Trophoblast cell (in vitro differentiated cells and primary cell): ENCODE measurements at regions not wholly inside any gene's neighbourhood (a gene's known extent, or its start where the extent isn't known, plus 50 kb on each side); places are given as distances from the start of the nearest gene placed in this dataset.
A peak's percentile ranks its signal among the peaks of the same experiment; 100 is the strongest.

Experiments
- DNase-seq, 2 donors: peaks; one replicate each; pipeline ENCODE4 v3.0.0-alpha.2; 2016
- H2AFZ ChIP-seq: 2 replicates; pipeline ENCODE4 v1.6.1; 2013; ENCODE audit warnings: low read length, moderate library complexity, mild to moderate bottlenecking; ENCODE audit not compliant: insufficient read depth, poor library complexity
- H2AK5ac ChIP-seq: 2 replicates; pipeline ENCODE4 v1.6.1; 2013; ENCODE audit warnings: mild to moderate bottlenecking, low read length
- H2BK120ac ChIP-seq: 2 replicates; pipeline ENCODE4 v1.6.1; 2013; ENCODE audit warnings: low read length, mild to moderate bottlenecking, moderate library complexity; ENCODE audit not compliant: insufficient read depth, poor library complexity
- H2BK12ac ChIP-seq: 2 replicates; pipeline ENCODE4 v1.6.1; 2013; ENCODE audit warnings: mild to moderate bottlenecking, low read length, moderate library complexity
- H2BK5ac ChIP-seq: 2 replicates; pipeline ENCODE4 v1.6.1; 2013; ENCODE audit warnings: low read length, low read depth, moderate library complexity, mild to moderate bottlenecking; ENCODE audit not compliant: poor library complexity
- H3K14ac ChIP-seq: 2 replicates; pipeline ENCODE4 v1.6.1; 2013; ENCODE audit warnings: mild to moderate bottlenecking, low read length
- H3K18ac ChIP-seq: 2 replicates; pipeline ENCODE4 v1.6.1; 2013; ENCODE audit warnings: mild to moderate bottlenecking, low read length
- H3K23ac ChIP-seq: 2 replicates; pipeline ENCODE4 v1.6.1; 2013; ENCODE audit warnings: low read length
- H3K27ac ChIP-seq: 2 replicates; pipeline ENCODE4 v1.5.1; 2013; ENCODE audit warnings: low read depth, mild to moderate bottlenecking, inconsistent platforms, low read length, moderate library complexity
- H3K27me3 ChIP-seq: 2 replicates; pipeline ENCODE4 v1.6.1; 2013; ENCODE audit warnings: inconsistent platforms, mild to moderate bottlenecking, low read length, moderate library complexity; ENCODE audit not compliant: insufficient read depth
- H3K36me3 ChIP-seq, 2 experiments: 1 replicate in 1 of 2; 2 replicates in 1 of 2; pipeline ENCODE4 v1.6.1; 2013; ENCODE audit warnings: low read length in 2 of 2, mild to moderate bottlenecking in 2 of 2, moderate library complexity in 1 of 2; ENCODE audit not compliant: insufficient read depth in 2 of 2, control insufficient read depth in 1 of 2
- H3K4ac ChIP-seq: 2 replicates; pipeline ENCODE4 v1.6.1; 2013; ENCODE audit warnings: low read depth, mild to moderate bottlenecking, low read length, moderate library complexity
- H3K4me1 ChIP-seq, 2 experiments: 1 replicate in 1 of 2; 2 replicates in 1 of 2; pipeline ENCODE4 v1.6.1; 2013; ENCODE audit warnings: low read length in 2 of 2, mild to moderate bottlenecking in 2 of 2, moderate library complexity in 1 of 2; ENCODE audit not compliant: insufficient read depth in 2 of 2, control insufficient read depth in 1 of 2
- H3K4me2 ChIP-seq: 2 replicates; pipeline ENCODE4 v1.6.1; 2013; ENCODE audit warnings: inconsistent platforms, mild to moderate bottlenecking, low read length, moderate library complexity
- H3K4me3 ChIP-seq: 2 replicates; pipeline ENCODE4 v1.5.1; 2013; ENCODE audit warnings: mild to moderate bottlenecking, low read depth, low read length, inconsistent platforms
- H3K79me1 ChIP-seq: one replicate; pipeline ENCODE4 v1.6.1; 2013; ENCODE audit warnings: low read length
- H3K79me2 ChIP-seq: 2 replicates; pipeline ENCODE4 v1.6.1; 2013; ENCODE audit warnings: low read length, mild to moderate bottlenecking; ENCODE audit not compliant: control insufficient read depth, insufficient read depth, poor library complexity
- H3K9ac ChIP-seq: 2 replicates; pipeline ENCODE4 v1.6.1; 2013; ENCODE audit warnings: mild to moderate bottlenecking, low read length
- H3K9me3 ChIP-seq: 2 replicates; pipeline ENCODE4 v1.6.1; 2013; ENCODE audit warnings: low read depth, mild to moderate bottlenecking, control low read depth, inconsistent platforms, low read length; ENCODE audit not compliant: insufficient read depth
- H4K12ac ChIP-seq: 2 replicates; pipeline ENCODE4 v1.6.1; 2013; ENCODE audit warnings: low read depth, mild to moderate bottlenecking, low read length, moderate library complexity
- H4K8ac ChIP-seq: 2 replicates; pipeline ENCODE4 v1.6.1; 2013; ENCODE audit warnings: low read depth, mild to moderate bottlenecking, low read length, moderate library complexity
- H4K91ac ChIP-seq: one replicate; pipeline ENCODE4 v1.6.1; 2013; ENCODE audit warnings: low read depth, mild to moderate bottlenecking, low read length, moderate library complexity
- WGBS: extraction: QIAGEN DNeasy Blood & Tissue Kit; methylation state at CpG from one replicate; pipeline ENCODE4 v1.1.7; 2013; ENCODE audit warnings: missing lambda C conversion rate; ENCODE audit not compliant: insufficient read length, insufficient coverage; ENCODE audit errors: extremely low coverage; 5-methylcytosine and 5-hydroxymethylcytosine counted together

DNA sequence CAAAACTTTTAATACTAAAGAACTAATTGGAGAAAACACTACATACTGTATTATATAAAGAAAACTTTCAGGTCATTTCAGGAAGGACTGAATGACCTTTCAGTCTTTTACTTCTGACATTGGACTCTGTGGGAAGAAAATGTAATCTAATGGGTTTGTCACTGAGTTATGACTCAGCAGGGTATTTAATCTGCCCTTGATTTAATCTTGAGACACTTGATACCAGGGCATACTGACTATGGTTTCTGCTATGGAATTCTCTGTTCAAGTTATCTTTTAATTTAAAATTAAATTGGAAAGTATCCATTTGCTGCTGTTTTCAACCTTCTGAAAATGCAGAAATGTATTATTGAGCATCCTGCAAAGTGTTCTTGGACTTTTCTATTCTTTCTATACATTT lies 354.2 kb upstream of the GALNT5 start:
- Histone ChIP-seq H3K79me1 (no peaks in the 10 kb centered on the region), H3K36me3 (no peaks in the 10 kb centered on the region), H4K12ac (no peak overlapping the region), H3K4me2 (no peak overlapping the region), H2AFZ (no peak overlapping the region), H3K27ac (no peak overlapping the region), H3K9ac (no peak overlapping the region), H3K14ac (no peak overlapping the region), H3K4me1 (no peaks in the 10 kb centered on the region), H3K79me2 (no peaks in the 10 kb centered on the region), H4K8ac (no peak overlapping the region), H4K91ac (no peak overlapping the region), H3K18ac (no peak overlapping the region), H2AK5ac (no peak overlapping the region), H3K23ac (no peak overlapping the region), H3K9me3 (no peaks in the 10 kb centered on the region), H2BK5ac (no peak overlapping the region), H3K4me3 (no peak overlapping the region), H2BK12ac (no peak overlapping the region), H2BK120ac (no peak overlapping the region), H3K27me3 (no peaks in the 10 kb centered on the region), H3K4ac (no peak overlapping the region)
- DNase-seq, result peak in 1 of 2 donors; percentile 30

DNA sequence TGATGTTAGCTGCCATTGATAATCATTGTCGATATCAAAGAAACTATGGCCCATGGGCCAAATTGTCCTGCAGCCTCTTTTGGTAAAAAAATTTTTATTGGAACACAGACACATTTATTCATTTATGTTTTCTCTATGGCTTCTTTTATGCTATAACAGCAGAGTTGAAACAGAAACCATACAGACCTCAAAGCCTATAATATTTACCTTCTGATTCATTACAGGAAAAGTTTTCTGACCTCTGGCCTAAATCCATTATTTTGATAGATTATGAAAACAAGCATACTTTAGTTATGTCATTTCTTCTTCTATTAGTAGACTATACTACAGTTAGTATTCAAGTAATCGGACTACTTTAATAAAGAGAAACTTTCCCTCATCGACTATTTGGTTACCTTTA lies 349.7 kb upstream of the GALNT5 start:
- H3K4me2 ChIP-seq, result no peak overlapping the region
- H3K36me3 ChIP-seq, result no peaks in the 10 kb centered on the region
- H3K4ac ChIP-seq, result no peak overlapping the region
- no peak overlapping the region for H3K23ac ChIP-seq
- H3K14ac ChIP-seq, result no peak overlapping the region
- H3K18ac ChIP-seq, result no peak overlapping the region
- H3K9me3 ChIP-seq, result no peaks in the 10 kb centered on the region
- no peaks in the 10 kb centered on the region for H3K79me1 ChIP-seq
- H2BK5ac ChIP-seq, result no peak overlapping the region
- H3K27ac ChIP-seq, result no peak overlapping the region
- no peak overlapping the region for H4K8ac ChIP-seq
- no peak overlapping the region for H3K9ac ChIP-seq
- H2AK5ac ChIP-seq, result no peak overlapping the region
- H3K79me2 ChIP-seq, result no peaks in the 10 kb centered on the region
- no CpG with 5 or more reads among the region's 3 CpGs for WGBS
- H2BK120ac ChIP-seq, result no peak overlapping the region
- no peak for DNase-seq
- no peak overlapping the region for H4K91ac ChIP-seq
- H2AFZ ChIP-seq, result no peak overlapping the region
- no peak overlapping the region for H3K4me3 ChIP-seq
- no peak overlapping the region for H4K12ac ChIP-seq
- no peaks in the 10 kb centered on the region for H3K4me1 ChIP-seq
- H2BK12ac ChIP-seq, result no peak overlapping the region
- no peaks in the 10 kb centered on the region for H3K27me3 ChIP-seq

DNA sequence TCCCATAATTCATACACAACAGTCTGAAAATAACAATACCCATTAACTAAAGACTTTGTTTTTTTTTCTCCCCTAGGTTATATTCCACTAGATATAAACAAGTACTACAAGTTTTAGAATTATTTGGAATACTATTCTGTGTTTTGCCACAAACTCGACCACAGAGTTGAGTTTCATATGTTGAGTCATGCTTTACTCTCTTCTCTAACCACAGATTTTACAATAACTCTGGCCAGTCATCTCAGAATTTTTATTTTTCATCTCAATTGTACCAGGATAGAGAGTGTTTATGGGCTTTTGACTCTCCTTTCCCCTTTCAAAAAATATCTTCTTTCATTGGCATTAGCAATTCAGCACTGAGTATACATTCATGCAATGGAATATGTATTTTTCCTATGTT lies 348.7 kb upstream of the GALNT5 start:
- Histone ChIP-seq H3K27me3 (no peaks in the 10 kb centered on the region), H3K4ac (no peak overlapping the region), H3K79me2 (no peaks in the 10 kb centered on the region), H2BK5ac (no peak overlapping the region), H4K8ac (no peak overlapping the region), H3K27ac (no peak overlapping the region), H4K12ac (no peak overlapping the region), H3K9me3 (no peaks in the 10 kb centered on the region), H3K79me1 (no peaks in the 10 kb centered on the region), H2BK120ac (no peak overlapping the region), H3K23ac (no peak overlapping the region), H3K4me2 (no peak overlapping the region), H2AK5ac (no peak overlapping the region), H2AFZ (no peak overlapping the region), H3K4me3 (no peak overlapping the region), H3K14ac (no peak overlapping the region), H3K9ac (no peak overlapping the region), H2BK12ac (no peak overlapping the region), H3K4me1 (no peaks in the 10 kb centered on the region), H4K91ac (no peak overlapping the region), H3K36me3 (no peaks in the 10 kb centered on the region), H3K18ac (no peak overlapping the region)
- WGBS, result no CpG with 5 or more reads among the region's 1 CpG
- DNase-seq, result no peak

DNA sequence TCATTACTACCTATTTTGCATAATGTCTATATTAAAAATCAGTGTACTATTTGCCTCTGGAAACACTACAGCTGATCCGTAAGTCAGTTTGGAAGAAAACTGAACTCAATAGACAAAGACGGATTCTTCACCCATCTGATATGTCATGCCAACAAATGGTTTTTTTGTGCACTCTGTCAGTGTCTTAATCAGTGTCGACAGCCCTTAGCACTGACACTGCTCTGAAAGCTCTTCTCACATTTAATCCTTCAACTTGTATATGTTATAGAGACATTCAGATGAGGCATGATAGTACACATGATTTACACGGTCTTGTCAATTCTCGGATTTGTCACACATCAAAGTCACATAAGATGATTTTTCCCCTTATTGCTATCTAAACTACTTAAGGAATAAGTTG lies 347.5 kb upstream of the GALNT5 start:
- Histone ChIP-seq H3K79me2 (no peaks in the 10 kb centered on the region), H3K14ac (no peak overlapping the region), H3K27me3 (no peaks in the 10 kb centered on the region), H3K4ac (no peak overlapping the region), H3K4me3 (no peak overlapping the region), H4K91ac (no peak overlapping the region), H2AFZ (no peak overlapping the region), H3K4me1 (no peaks in the 10 kb centered on the region), H3K4me2 (no peak overlapping the region), H3K36me3 (no peaks in the 10 kb centered on the region), H3K79me1 (no peaks in the 10 kb centered on the region), H2AK5ac (no peak overlapping the region), H2BK12ac (no peak overlapping the region), H3K9me3 (no peaks in the 10 kb centered on the region), H2BK120ac (no peak overlapping the region), H3K9ac (no peak overlapping the region), H2BK5ac (no peak overlapping the region), H3K23ac (no peak overlapping the region), H3K27ac (no peak overlapping the region), H4K12ac (no peak overlapping the region), H3K18ac (no peak overlapping the region), H4K8ac (no peak overlapping the region)
- WGBS, result no CpG with 5 or more reads among the region's 5 CpGs
- DNase-seq, result no peak

DNA sequence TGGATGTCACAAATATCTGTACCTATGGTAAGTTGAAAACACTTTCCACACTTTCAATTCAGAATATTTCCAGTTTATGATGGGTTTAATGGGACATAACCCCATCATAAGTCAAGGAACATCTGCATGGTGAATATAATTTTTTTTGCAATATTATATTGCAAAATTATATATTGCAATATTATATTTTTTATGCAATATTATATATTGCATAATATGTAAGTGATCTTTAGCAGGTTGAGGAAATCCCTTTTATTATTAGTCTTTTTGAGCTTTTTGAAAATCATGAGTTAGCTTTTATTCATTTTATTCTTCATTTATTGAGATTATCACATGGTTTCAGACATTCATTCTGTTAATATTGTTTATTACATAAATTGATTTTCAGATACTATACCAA lies 342.2 kb upstream of the GALNT5 start:
- no peaks in the 10 kb centered on the region for H3K79me1 ChIP-seq
- H4K12ac ChIP-seq, result no peak overlapping the region
- no peak overlapping the region for H2AK5ac ChIP-seq
- no peak overlapping the region for H3K4me3 ChIP-seq
- H2AFZ ChIP-seq, result no peak overlapping the region
- H2BK12ac ChIP-seq, result no peak overlapping the region
- H3K14ac ChIP-seq, result no peak overlapping the region
- no peak overlapping the region for H2BK120ac ChIP-seq
- H3K9ac ChIP-seq, result no peak overlapping the region
- no peak overlapping the region for H4K8ac ChIP-seq
- H3K27ac ChIP-seq, result no peak overlapping the region
- H3K9me3 ChIP-seq, result no peaks in the 10 kb centered on the region
- no peak overlapping the region for H3K23ac ChIP-seq
- no peaks in the 10 kb centered on the region for H3K79me2 ChIP-seq
- H3K4me1 ChIP-seq, result no peaks in the 10 kb centered on the region
- H4K91ac ChIP-seq, result no peak overlapping the region
- no peaks in the 10 kb centered on the region for H3K27me3 ChIP-seq
- DNase-seq, result no peak
- H3K4me2 ChIP-seq, result no peak overlapping the region
- no peak overlapping the region for H3K18ac ChIP-seq
- H2BK5ac ChIP-seq, result no peak overlapping the region
- no peaks in the 10 kb centered on the region for H3K36me3 ChIP-seq
- no peak overlapping the region for H3K4ac ChIP-seq
